ENCODE measurements at regions not wholly inside any gene's neighbourhood (a gene's known extent, or its start where the extent isn't known, plus 50 kb on each side); places are given as distances from the start of the nearest gene placed in this dataset.

DNA sequence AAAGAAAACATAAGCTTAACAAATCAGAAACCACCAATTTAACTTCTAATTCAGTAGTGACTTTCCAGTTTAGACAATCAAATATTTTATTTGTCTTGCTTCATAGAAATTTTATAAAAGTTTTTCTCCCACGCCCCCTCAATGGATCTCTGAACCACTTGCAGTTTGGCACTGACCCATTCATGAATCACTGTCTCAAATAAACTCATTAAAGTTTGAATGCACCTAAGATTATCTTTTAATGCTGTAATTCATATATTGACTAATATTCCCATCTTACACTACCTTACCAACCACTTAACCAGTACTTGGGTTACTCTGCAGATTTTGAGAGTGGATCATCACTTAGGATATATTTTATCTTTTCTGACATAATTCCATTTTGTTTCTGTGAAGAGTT lies 880.2 kb downstream of the OTOL1 start:
- no peak overlapping the region for H4K8ac ChIP-seq (replicated peaks; ENCODE audit: insufficient read length, low read depth, low read length)
- H2AK5ac ChIP-seq (ENCODE audit: insufficient read length, low read length): no peak overlapping the region
- H2BK20ac ChIP-seq (ENCODE audit: low read depth, low read length, poor library complexity, severe bottlenecking): no peak overlapping the region
- H3K36me3 Mint-ChIP-seq (ENCODE audit: insufficient read depth in 1 of 3, low read depth in 3 of 3): peaks cover 6 to 25% (median 14%) of the 10 kb centered on the region in 3 experiments
- no peaks in the 10 kb centered on the region for H3K27me3 ChIP-seq (ENCODE audit: insufficient read depth, low read length)
- H3K4me2 ChIP-seq (ENCODE audit: insufficient read depth, insufficient read length, low read length): no peak overlapping the region
- no peak for DNase-seq
- H3K23ac ChIP-seq (ENCODE audit: insufficient read length, low read depth, low read length): no peak overlapping the region
- peaks cover 7% of the 10 kb centered on the region for H3K9me3 ChIP-seq (ENCODE audit: control insufficient read depth, low read depth, low read length)
- no peak for TF ChIP-seq CTCF (conservative IDR thresholded peaks at IDR 0.05)
- WGBS (ENCODE audit: extremely low coverage, insufficient read length, low lambda C conversion rate): no CpG with 5 or more reads among the region's 1 CpG
- H3T11ph ChIP-seq (ENCODE audit: low read length): no peak overlapping the region
- H2BK5ac ChIP-seq (ENCODE audit: insufficient read length, low read length): no peak overlapping the region
- H2BK12ac ChIP-seq (ENCODE audit: insufficient read length, low read depth, low read length): no peak overlapping the region
- no peaks in the 10 kb centered on the region for H3K23me2 ChIP-seq (ENCODE audit: insufficient read length, low read depth, low read length, poor library complexity, severe bottlenecking)
- H2BK15ac ChIP-seq (ENCODE audit: low read depth, low read length): no peak overlapping the region
- H3K27me3 Mint-ChIP-seq (ENCODE audit: low read depth): no peaks in the 10 kb centered on the region
- H4K20me1 ChIP-seq (ENCODE audit: control insufficient read depth, insufficient read depth, insufficient read length): no peaks in the 10 kb centered on the region
- no peak overlapping the region for H2BK120ac ChIP-seq (ENCODE audit: low read depth, low read length, poor library complexity, severe bottlenecking)
- no peaks in the 10 kb centered on the region for H3K79me2 ChIP-seq (ENCODE audit: insufficient read depth, low read length)
- H2AFZ ChIP-seq (ENCODE audit: low read length): no peak overlapping the region
- peaks cover 19 to 23% of the 10 kb centered on the region in 2 experiments for H3K9me3 Mint-ChIP-seq
- no peaks in the 10 kb centered on the region for H3K4me1 ChIP-seq (ENCODE audit: insufficient read depth, low read length)
- H3K27ac ChIP-seq (ENCODE audit: insufficient read length, low read depth, low read length): no peak overlapping the region
- peaks cover 0 to 3% of the 10 kb centered on the region in 2 experiments; a peak in 2 of 4 replicates for H3K4me1 Mint-ChIP-seq
- no peak overlapping the region for H3K4me3 Mint-ChIP-seq
- no peak overlapping the region for H3K9ac ChIP-seq (ENCODE audit: extremely low read depth, insufficient read length, low read length)
- H3K27ac Mint-ChIP-seq: no peak overlapping the region
- no peak overlapping the region for H3K56ac ChIP-seq (ENCODE audit: insufficient read length, low read depth, low read length)
- no peak overlapping the region for H3K4ac ChIP-seq (ENCODE audit: low read depth, low read length)
- no peak overlapping the region for H3K14ac ChIP-seq (ENCODE audit: insufficient read depth, low read length)
- no peak overlapping the region for H4K91ac ChIP-seq (ENCODE audit: insufficient read length, low read depth, low read length)
- no peak overlapping the region for H3K18ac ChIP-seq (ENCODE audit: insufficient read length, low read depth, low read length)
- no peak overlapping the region for H4K5ac ChIP-seq (ENCODE audit: insufficient read length, low read depth, low read length)
- H3K79me1 ChIP-seq (ENCODE audit: insufficient read depth, low read depth, low read length, poor library complexity, severe bottlenecking): no peaks in the 10 kb centered on the region

Measured in H9 (cell line).